Adrenal gland (tissue), 9 donors: ENCODE measurements at regions not wholly inside any gene's neighbourhood (a gene's known extent, or its start where the extent isn't known, plus 50 kb on each side); places are given as distances from the start of the nearest gene placed in this dataset.

Experiments used
- DNase-seq, 7 donors: peaks; one replicate each; pipeline ENCODE4 v3.0.0-alpha.2; 2019 to 2020
- H3K27ac ChIP-seq, 5 donors: fragments of 200-600 bp; sonication (generic) in 4 of 5; 1 replicate in 3 of 5; 2 replicates in 2 of 5; pipeline versions ENCODE4 v1.5.1 to v1.8.0; 2016 to 2020; ENCODE audit warnings: mild to moderate bottlenecking in 1 of 5
- H3K27me3 ChIP-seq: fragments of 200-600 bp; 2 replicates; pipeline ENCODE4 v1.8.0; 2021
- H3K36me3 ChIP-seq, 2 donors: fragments of 200-600 bp; replicated peaks in 1 of 2; 1 replicate in 1 of 2; 2 replicates in 1 of 2; pipeline versions ENCODE4 v1.5.1 to v1.8.0; 2018 to 2022
- H3K4me1 ChIP-seq, 2 donors: fragments of 200-600 bp; replicated peaks in 1 of 2; 1 replicate in 1 of 2; 2 replicates in 1 of 2; pipeline versions ENCODE4 v1.5.1 to v1.8.0; 2018 to 2021
- H3K4me3 ChIP-seq, 4 donors: fragments of 200-600 bp; sonication (generic) in 3 of 4; one replicate each; pipeline ENCODE4 v1.5.1; 2016 to 2018
- H3K9me3 ChIP-seq, 3 donors: fragments of 200-600 bp; sonication (generic) in 1 of 3; replicated peaks in 1 of 3; 1 replicate in 2 of 3; 2 replicates in 1 of 3; pipeline versions ENCODE4 v1.5.1 to v1.8.0; 2016 to 2021
- CTCF ChIP-seq, 6 experiments: fragments of 450-650 bp in 4 of 6; fragments of 200-600 bp in 2 of 6; sonication (generic) in 1 of 6; IDR thresholded peaks; 1 replicate in 5 of 6; 2 replicates in 1 of 6; pipeline versions ENCODE4 v1.5.1 to v1.8.0; 2016 to 2021; ENCODE audit warnings: antibody characterized with exemption in 6 of 6, mild to moderate bottlenecking in 2 of 6, moderate library complexity in 1 of 6
- POLR2A ChIP-seq, 2 donors: fragments of 450-650 bp; IDR thresholded peaks; one replicate each; pipeline ENCODE4 v1.6.1; 2017; ENCODE audit warnings: antibody characterized with exemption in 2 of 2, mild to moderate bottlenecking in 2 of 2, moderate library complexity in 1 of 2
- WGBS, 4 donors: extraction: QIAGEN DNeasy Blood & Tissue Kit in 2 of 4; methylation state at CpG; one replicate each; pipeline versions ENCODE4 v1.1.5 to v1.1.7; 2013 to 2017; 5-methylcytosine and 5-hydroxymethylcytosine counted together
- intact Hi-C, 2 donors: fragments of 100-400 bp; cut with DNase I; formaldehyde crosslinking; loops; one replicate each; pipeline versions ENCODE4 v1.14.1 to v1.15.0; 2022 to 2023
- donor health status: healthy with polysubstance abuse.
- donor health status: Bipolar disorder and iron deficiency.
- donor health status: DM: yes; HTN: yes; CAD: no.
- donor health status: DM: no; HTN: no; CAD: no.
- donor health status: DM: no; HTN: no; CAD: no.

DNA sequence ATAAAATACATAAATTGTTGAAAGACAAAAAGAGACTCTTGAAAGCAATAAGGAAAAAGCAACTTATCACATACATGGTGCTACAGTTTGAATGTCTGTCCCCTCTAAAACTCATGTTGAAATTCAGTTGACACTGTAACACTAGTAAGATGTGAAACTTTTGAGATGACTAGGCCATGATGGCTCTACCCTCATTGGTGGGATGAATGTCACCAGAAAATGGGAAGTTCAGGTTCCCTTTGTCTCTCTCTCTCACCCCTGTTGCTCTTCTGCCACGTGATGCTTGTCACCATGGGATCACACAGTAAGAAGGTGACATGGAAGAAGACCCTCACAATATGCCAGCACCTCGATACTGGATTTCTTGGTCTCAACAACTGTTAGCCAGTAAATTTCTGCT is 50.3 kb upstream of the SPTLC1 start:
- H3K4me1 ChIP-seq = no peaks in the 10 kb centered on the region
- DNase-seq = peak in 1 of 7 donors; percentile 7
- TF ChIP-seq POLR2A (IDR thresholded peaks at IDR 0.05) (no peak), CTCF (IDR thresholded peaks at IDR 0.05) (no peak)
- 62 to 78% (median 70%) methylated on average over 2 of the region's 2 CpGs for WGBS, 4 donors
- H3K36me3 ChIP-seq = no peaks in the 10 kb centered on the region
- peaks cover 0 to 5% (median 0%) of the 10 kb centered on the region in 3 donors for H3K9me3 ChIP-seq
- intact Hi-C loops = no loop called here
- H3K27ac ChIP-seq = no peak overlapping the region
- H3K4me3 ChIP-seq = no peak overlapping the region
- no peaks in the 10 kb centered on the region for H3K27me3 ChIP-seq
